ENCODE measurements at regions not wholly inside any gene's neighbourhood (a gene's known extent, or its start where the extent isn't known, plus 50 kb on each side); places are given as distances from the start of the nearest gene placed in this dataset.

GRCh38 chr21:36587388-36587787 is 107.5 kb upstream of the CLDN14 start:
- no peak for DNase-seq (ENCODE audit: low spot score)
- intact Hi-C loops (cut with DNase I), result no loop called here

- DNase-seq (ENCODE audit: low spot score), result no peak
- intact Hi-C loops (cut with DNase I), result no loop called here
Measured at GRCh38 chr21:36589352-36589971, 109.5 kb upstream of the SIM2 start.

GRCh38 chr21:36591326-36591970 is 107.5 kb upstream of the SIM2 start:
- DNase-seq (ENCODE audit: low spot score), result no peak
- intact Hi-C loops (cut with DNase I), result no loop called here

GRCh38 chr21:36596174-36596573 is 102.7 kb upstream of the SIM2 start:
- DNase-seq (ENCODE audit: low spot score), result no peak
- intact Hi-C loops (cut with DNase I), result no loop called here

GRCh38 chr21:36601362-36601761 is 97.6 kb upstream of the SIM2 start:
- intact Hi-C loops (cut with DNase I), result loop anchor here in 1 of 2 donors (10.0 kb wide), 1 partner anchor 93 kb away; the partner anchor contains the start of gene SIM2
- DNase-seq (ENCODE audit: low spot score), result no peak

- DNase-seq (ENCODE audit: low spot score), result no peak
- intact Hi-C loops (cut with DNase I), result loop anchor here in 1 of 2 donors (10.0 kb wide), 1 partner anchor 92 kb away; the partner anchor contains the start of gene SIM2
Measured at GRCh38 chr21:36602735-36603134, 96.2 kb upstream of the SIM2 start.

- intact Hi-C loops (cut with DNase I), result loop anchor here in 1 of 2 donors (10.0 kb wide), 1 partner anchor 92 kb away; the partner anchor contains the start of gene SIM2
- DNase-seq (ENCODE audit: low spot score), result no peak
Measured at GRCh38 chr21:36603221-36603620, 95.7 kb upstream of the SIM2 start.

GRCh38 chr21:36605426-36605825 is 93.5 kb upstream of the SIM2 start:
- intact Hi-C loops (cut with DNase I), result loop anchor here in 1 of 2 donors (10.0 kb wide), 1 partner anchor 89 kb away; the partner anchor contains the start of gene SIM2
- no peak for DNase-seq (ENCODE audit: low spot score)

GRCh38 chr21:36606287-36606982 is 92.5 kb upstream of the SIM2 start:
- DNase-seq (ENCODE audit: low spot score), result no peak
- intact Hi-C loops (cut with DNase I), result loop anchor here in 1 of 2 donors (10.0 kb wide), 1 partner anchor 88 kb away; the partner anchor contains the start of gene SIM2

- no peak for DNase-seq (ENCODE audit: low spot score)
- intact Hi-C loops (cut with DNase I), result loop anchor here in 1 of 2 donors (10.0 kb wide), 1 partner anchor 88 kb away; the partner anchor contains the start of gene SIM2
Measured at GRCh38 chr21:36606983-36607325, 92.0 kb upstream of the SIM2 start.

- no peak for DNase-seq (ENCODE audit: low spot score)
- intact Hi-C loops (cut with DNase I), result loop anchor here in 1 of 2 donors (10.0 kb wide), 1 partner anchor 87 kb away; the partner anchor contains the start of gene SIM2
Measured at GRCh38 chr21:36608041-36608896, 90.6 kb upstream of the SIM2 start.

GRCh38 chr21:36608897-36609225 is 90.1 kb upstream of the SIM2 start:
- DNase-seq (ENCODE audit: low spot score), result no peak
- intact Hi-C loops (cut with DNase I), result loop anchor here in 1 of 2 donors (10.0 kb wide), 1 partner anchor 86 kb away; the partner anchor contains the start of gene SIM2

- intact Hi-C loops (cut with DNase I), result loop anchor here in 1 of 2 donors (10.0 kb wide), 1 partner anchor 85 kb away; the partner anchor contains the start of gene SIM2
- no peak for DNase-seq (ENCODE audit: low spot score)
Measured at GRCh38 chr21:36609654-36610053, 89.3 kb upstream of the SIM2 start.

GRCh38 chr21:36610201-36610600 is 88.7 kb upstream of the SIM2 start:
- intact Hi-C loops (cut with DNase I), result no loop called here
- no peak for DNase-seq (ENCODE audit: low spot score)

GRCh38 chr21:36610935-36611334 is 88.0 kb upstream of the SIM2 start:
- no peak for DNase-seq (ENCODE audit: low spot score)
- intact Hi-C loops (cut with DNase I), result no loop called here

- intact Hi-C loops (cut with DNase I), result no loop called here
- no peak for DNase-seq (ENCODE audit: low spot score)
Measured at GRCh38 chr21:36611379-36611778, 87.5 kb upstream of the SIM2 start.

- intact Hi-C loops (cut with DNase I), result no loop called here
Measured at GRCh38 chr21:36613059-36613458, 85.9 kb upstream of the SIM2 start.

GRCh38 chr21:36613554-36613953 is 85.4 kb upstream of the SIM2 start:
- intact Hi-C loops (cut with DNase I), result no loop called here
- DNase-seq (ENCODE audit: low spot score), result no peak

More at GRCh38 chr21:36613059-36613458, 85.9 kb upstream of the SIM2 start:
- no peak for DNase-seq (ENCODE audit: low spot score)

- intact Hi-C loops (cut with DNase I), result no loop called here
- no peak for DNase-seq (ENCODE audit: low spot score)
Measured at GRCh38 chr21:36615274-36615964, 83.5 kb upstream of the SIM2 start.

All from posterior vena cava (tissue), 2 donors.